Naive thymus-derived CD8-positive, alpha-beta T cell (primary cell): ENCODE measurements at regions not wholly inside any gene's neighbourhood (a gene's known extent, or its start where the extent isn't known, plus 50 kb on each side); places are given as distances from the start of the nearest gene placed in this dataset.
"Not testable (repeated sequence)": the region's sequence is repeated elsewhere in the genome, so short reads cannot be mapped to it uniquely, and the experiment has no call there.

Source experiments
- ATAC-seq, 2 donors: fragments of 150-1000 bp; cut with Tn5 transposase in 1 of 2; sonication (Bioruptor Pico), chemical (Tn5 transposase) in 1 of 2; 1 replicate in 1 of 2; 2 replicates in 1 of 2; pipeline ENCODE4 v1.10.0; 2021; ENCODE audit warnings: mild to moderate bottlenecking in 2 of 2, moderate library complexity in 2 of 2
- POLR2A ChIA-PET: fragments of 350-600 bp; sonication (Branson Sonifier 250); formaldehyde crosslinking; loops from one replicate; lab custom pipeline; 2021; ENCODE audit warnings: antibody characterized with exemption; lab: Charles Lee
- DNase-seq, 10 donors: peaks; one replicate each; pipeline versions ENCODE4 v3.0.0 to v3.0.0-alpha.2; 2020 to 2022
- H3K27ac Mint-ChIP-seq, 10 donors: one replicate each; pipeline ENCODE4 v1.8.0; 2020 to 2022; ENCODE audit warnings: mild to moderate bottlenecking in 10 of 10, mixed read lengths in 10 of 10, moderate library complexity in 4 of 10, inconsistent platforms in 1 of 10
- H3K27me3 Mint-ChIP-seq, 5 donors: one replicate each; pipeline ENCODE4 v1.8.0; 2021 to 2022; ENCODE audit warnings: mixed read lengths in 5 of 5
- H3K36me3 Mint-ChIP-seq, 3 donors: one replicate each; pipeline ENCODE4 v1.8.0; 2020 to 2022; ENCODE audit warnings: mixed read lengths in 3 of 3, mild to moderate bottlenecking in 2 of 3, inconsistent platforms in 1 of 3
- H3K4me1 Mint-ChIP-seq, 4 donors: one replicate each; pipeline ENCODE4 v1.8.0; 2021 to 2022; ENCODE audit warnings: mixed read lengths in 4 of 4
- H3K4me3 Mint-ChIP-seq, 10 donors: one replicate each; pipeline ENCODE4 v1.8.0; 2020 to 2022; ENCODE audit warnings: mild to moderate bottlenecking in 10 of 10, mixed read lengths in 10 of 10, moderate library complexity in 6 of 10, inconsistent platforms in 1 of 10
- H3K9me3 Mint-ChIP-seq, 9 donors: one replicate each; pipeline ENCODE4 v1.8.0; 2020 to 2022; ENCODE audit warnings: mixed read lengths in 9 of 9, mild to moderate bottlenecking in 3 of 9, inconsistent platforms in 1 of 9, moderate library complexity in 1 of 9

- Mint-ChIP-seq H3K4me1 (peaks cover 0 to 6% (median under 1%) of the 10 kb centered on the region in 4 donors), H3K4me3 (peak overlapping the region in 3 of 10 donors; percentile 24 to 57 (median 26)), H3K27me3 (peaks cover 0 to 5% (median 0%) of the 10 kb centered on the region in 5 donors), H3K9me3 (peaks cover 0 to 5% (median 0%) of the 10 kb centered on the region in 9 donors), H3K27ac (no peak overlapping the region), H3K36me3 (no peaks in the 10 kb centered on the region)
- ATAC-seq (no peak), DNase-seq (no peak)
- POLR2A ChIA-PET = no interaction called here
These were observed 273.6 kb downstream of the PAX3 start for GRCh38 chr2:222024932-222025880.

- POLR2A ChIA-PET = no interaction called here
- Mint-ChIP-seq H3K9me3 (peaks cover 0 to 35% (median 0%) of the 10 kb centered on the region in 9 donors), H3K27ac (no peak overlapping the region), H3K27me3 (peaks cover 3 to 23% (median 7%) of the 10 kb centered on the region in 5 donors), H3K4me3 (no peak overlapping the region), H3K4me1 (no peaks in the 10 kb centered on the region), H3K36me3 (no peaks in the 10 kb centered on the region)
- DNase-seq (no peak), ATAC-seq (no peak)
These were observed 281.4 kb downstream of the PAX3 start for GRCh38 chr2:222017252-222017850.

- ATAC-seq = no peak
- peaks cover 5 to 26% (median 7%) of the 10 kb centered on the region in 5 donors for H3K27me3 Mint-ChIP-seq
- no peak overlapping the region for H3K27ac Mint-ChIP-seq
- peaks cover 0 to 35% (median 0%) of the 10 kb centered on the region in 9 donors for H3K9me3 Mint-ChIP-seq
- DNase-seq = no peak
- H3K4me3 Mint-ChIP-seq = no peak overlapping the region
- no peaks in the 10 kb centered on the region for H3K36me3 Mint-ChIP-seq
- no peaks in the 10 kb centered on the region for H3K4me1 Mint-ChIP-seq
- POLR2A ChIA-PET = no interaction called here
These were observed 284.9 kb downstream of the PAX3 start for GRCh38 chr2:222013889-222014288.

GRCh38 chr2:222000326-222000725 is 298.5 kb downstream of the PAX3 start:
- Mint-ChIP-seq H3K36me3 (no peaks in the 10 kb centered on the region), H3K27ac (no peak overlapping the region), H3K27me3 (peaks cover 0 to 8% (median 2%) of the 10 kb centered on the region in 5 donors), H3K9me3 (peaks cover 0 to 8% (median 0%) of the 10 kb centered on the region in 9 donors), H3K4me1 (no peaks in the 10 kb centered on the region), H3K4me3 (no peak overlapping the region)
- ATAC-seq (no peak), DNase-seq (no peak)
- POLR2A ChIA-PET = no interaction called here

GRCh38 chr2:221999717-222000116 is 299.1 kb downstream of the PAX3 start:
- H3K27ac Mint-ChIP-seq = no peak overlapping the region
- peaks cover 0 to 11% (median 2%) of the 10 kb centered on the region in 5 donors for H3K27me3 Mint-ChIP-seq
- ATAC-seq = no peak
- H3K4me1 Mint-ChIP-seq = no peaks in the 10 kb centered on the region
- H3K36me3 Mint-ChIP-seq = no peaks in the 10 kb centered on the region
- peaks cover 0 to 8% (median 0%) of the 10 kb centered on the region in 9 donors for H3K9me3 Mint-ChIP-seq
- DNase-seq = no peak
- POLR2A ChIA-PET = no interaction called here
- no peak overlapping the region for H3K4me3 Mint-ChIP-seq

GRCh38 chr2:221999166-221999565 is 299.6 kb downstream of the PAX3 start:
- no peak for ATAC-seq
- Mint-ChIP-seq H3K27ac (no peak overlapping the region), H3K36me3 (no peaks in the 10 kb centered on the region), H3K4me1 (no peaks in the 10 kb centered on the region), H3K9me3 (peaks cover 0 to 8% (median 0%) of the 10 kb centered on the region in 9 donors), H3K4me3 (no peak overlapping the region), H3K27me3 (peaks cover 0 to 11% (median 2%) of the 10 kb centered on the region in 5 donors)
- DNase-seq = no peak
- POLR2A ChIA-PET = no interaction called here

- DNase-seq (no peak), ATAC-seq (no peak)
- POLR2A ChIA-PET = no interaction called here
- H3K4me3 Mint-ChIP-seq = no peak overlapping the region
- H3K4me1 Mint-ChIP-seq = no peaks in the 10 kb centered on the region
- H3K36me3 Mint-ChIP-seq = no peaks in the 10 kb centered on the region
- H3K27me3 Mint-ChIP-seq = peaks cover 0 to 11% (median 2%) of the 10 kb centered on the region in 5 donors
- H3K27ac Mint-ChIP-seq = peak overlapping the region in 1 of 10 donors; percentile 1
- peaks cover 0 to 11% (median 0%) of the 10 kb centered on the region in 9 donors for H3K9me3 Mint-ChIP-seq
These were observed 301.1 kb downstream of the PAX3 start for GRCh38 chr2:221997683-221998082.

GRCh38 chr2:221997100-221997499 is 301.7 kb downstream of the PAX3 start:
- ATAC-seq (no peak), DNase-seq (no peak)
- Mint-ChIP-seq H3K9me3 (peaks cover 0 to 11% (median 0%) of the 10 kb centered on the region in 9 donors), H3K27ac (peak overlapping the region in 1 of 10 donors; percentile 1), H3K36me3 (no peaks in the 10 kb centered on the region), H3K27me3 (peaks cover 0 to 11% (median 2%) of the 10 kb centered on the region in 5 donors), H3K4me1 (no peaks in the 10 kb centered on the region), H3K4me3 (no peak overlapping the region)
- POLR2A ChIA-PET = no interaction called here

- Mint-ChIP-seq H3K4me3 (no peak overlapping the region), H3K27ac (no peak overlapping the region), H3K36me3 (no peaks in the 10 kb centered on the region), H3K27me3 (peaks cover 0 to 11% (median 2%) of the 10 kb centered on the region in 5 donors), H3K4me1 (no peaks in the 10 kb centered on the region), H3K9me3 (peaks cover 0 to 17% (median 0%) of the 10 kb centered on the region in 9 donors)
- no peak for DNase-seq
- POLR2A ChIA-PET = no interaction called here
- ATAC-seq = no peak
These were observed 303.9 kb downstream of the PAX3 start for GRCh38 chr2:221994926-221995325.

- H3K9me3 Mint-ChIP-seq, H3K27ac Mint-ChIP-seq, H3K27me3 Mint-ChIP-seq, DNase-seq, H3K4me1 Mint-ChIP-seq, H3K36me3 Mint-ChIP-seq, H3K4me3 Mint-ChIP-seq, POLR2A ChIA-PET, ATAC-seq: not testable (repeated sequence)
These were observed 314.4 kb downstream of the PAX3 start for GRCh38 chr2:221984376-221984775.

- peaks cover 0 to 3% (median 0%) of the 10 kb centered on the region in 3 donors for H3K36me3 Mint-ChIP-seq
- no peaks in the 10 kb centered on the region for H3K4me1 Mint-ChIP-seq
- peaks cover 0 to 7% (median 2%) of the 10 kb centered on the region in 9 donors for H3K9me3 Mint-ChIP-seq
- H3K27me3 Mint-ChIP-seq = peaks cover 0 to 2% (median 0%) of the 10 kb centered on the region in 5 donors
- no peak overlapping the region for H3K4me3 Mint-ChIP-seq
- DNase-seq (no peak), ATAC-seq (no peak)
- POLR2A ChIA-PET = no interaction called here
- no peak overlapping the region for H3K27ac Mint-ChIP-seq
These were observed 316.8 kb downstream of the PAX3 start for GRCh38 chr2:221981912-221982470.

GRCh38 chr2:221975151-221975550 is 323.6 kb downstream of the PAX3 start:
- Mint-ChIP-seq H3K36me3 (no peaks in the 10 kb centered on the region), H3K27ac (no peak overlapping the region), H3K27me3 (peaks cover 0 to 12% (median 4%) of the 10 kb centered on the region in 5 donors), H3K4me1 (no peaks in the 10 kb centered on the region), H3K9me3 (peaks cover 0 to 10% (median 0%) of the 10 kb centered on the region in 9 donors), H3K4me3 (no peak overlapping the region)
- no peak for ATAC-seq
- POLR2A ChIA-PET = no interaction called here
- no peak for DNase-seq

- ATAC-seq (no peak), DNase-seq (no peak)
- H3K4me3 Mint-ChIP-seq = no peak overlapping the region
- H3K27ac Mint-ChIP-seq = no peak overlapping the region
- H3K9me3 Mint-ChIP-seq = peaks cover 0 to 10% (median 0%) of the 10 kb centered on the region in 9 donors
- POLR2A ChIA-PET = no interaction called here
- H3K4me1 Mint-ChIP-seq = no peaks in the 10 kb centered on the region
- H3K27me3 Mint-ChIP-seq = peaks cover 0 to 13% (median 4%) of the 10 kb centered on the region in 5 donors
- H3K36me3 Mint-ChIP-seq = no peaks in the 10 kb centered on the region
These were observed 324.9 kb downstream of the PAX3 start for GRCh38 chr2:221973902-221974301.
